Erythroblast (primary cell): ENCODE measurements at regions not wholly inside any gene's neighbourhood (a gene's known extent, or its start where the extent isn't known, plus 50 kb on each side); places are given as distances from the start of the nearest gene placed in this dataset.

Source experiments
- GATA1 ChIP-seq: IDR thresholded peaks from 2 replicates; pipeline ENCODE4 v1.6.1; 2011; ENCODE audit warnings: low read depth, mild to moderate bottlenecking, control low read depth, low read length, moderate library complexity
- POLR2A ChIP-seq: IDR thresholded peaks from 2 replicates; pipeline ENCODE4 v1.6.1; 2011; ENCODE audit warnings: mild to moderate bottlenecking, low read length

GRCh38 chr6:11370191-11371018 is 137.9 kb upstream of the NEDD9 start:
- TF ChIP-seq POLR2A (no peak), GATA1 (no peak)
